Heart right ventricle (tissue), 16 donors: ENCODE measurements at regions not wholly inside any gene's neighbourhood (a gene's known extent, or its start where the extent isn't known, plus 50 kb on each side); places are given as distances from the start of the nearest gene placed in this dataset.

Source experiments
- ATAC-seq, 8 donors: fragments of 200-7000 bp; cut with Tn5 transposase; one replicate each; pipeline ENCODE4 v1.9.1; 2020; ENCODE audit warnings: mild to moderate bottlenecking in 8 of 8, moderate library complexity in 8 of 8, moderate number of reproducible peaks in 1 of 8
- DNase-seq, 2 donors: peaks; one replicate each; pipeline ENCODE4 v3.0.0-alpha.2; 2020
- H3K27ac ChIP-seq, 10 donors: fragments of 200-600 bp; sonication (generic) in 2 of 10; one replicate each; pipeline versions ENCODE4 v1.5.0 to v1.8.0; 2020 to 2022; ENCODE audit warnings: mild to moderate bottlenecking in 3 of 10
- H3K27me3 ChIP-seq, 7 donors: fragments of 200-600 bp; one replicate each; pipeline ENCODE4 v1.8.0; 2021 to 2022; ENCODE audit warnings: mild to moderate bottlenecking in 2 of 7
- H3K36me3 ChIP-seq, 9 donors: fragments of 200-600 bp; sonication (generic) in 1 of 9; one replicate each; pipeline versions ENCODE4 v1.5.0 to v1.8.0; 2020 to 2022; ENCODE audit warnings: mild to moderate bottlenecking in 2 of 9
- H3K4me1 ChIP-seq, 9 donors: fragments of 200-600 bp; sonication (generic) in 1 of 9; one replicate each; pipeline versions ENCODE4 v1.5.0 to v1.8.0; 2020 to 2022; ENCODE audit warnings: mild to moderate bottlenecking in 4 of 9
- H3K4me3 ChIP-seq, 10 donors: fragments of 200-600 bp; sonication (generic) in 2 of 10; one replicate each; pipeline versions ENCODE4 v1.5.0 to v1.8.0; 2020 to 2022; ENCODE audit warnings: mild to moderate bottlenecking in 7 of 10, moderate library complexity in 2 of 10
- H3K9me3 ChIP-seq, 11 donors: fragments of 200-600 bp in 10 of 11; sonication (generic) in 2 of 11; one replicate each; pipeline versions ENCODE4 v1.5.0 to v1.8.0; 2013 to 2022; ENCODE audit warnings: mild to moderate bottlenecking in 2 of 11, control low read depth in 1 of 11, moderate library complexity in 1 of 11
- WGBS, 2 donors: extraction: QIAGEN DNeasy Blood & Tissue Kit; methylation state at CpG; one replicate each; pipeline ENCODE4 v1.1.7; 2013; ENCODE audit warnings: inconsistent platforms in 1 of 2; 5-methylcytosine and 5-hydroxymethylcytosine counted together
- intact Hi-C, 10 donors: fragments of 100-400 bp; cut with DNase I; formaldehyde crosslinking; loops; one replicate each; pipeline versions ENCODE4 v1.11.1 to v1.14.2; 2022
- TF ChIP-seq, protein P1 (sequence below), 9 donors: fragments of 200-600 bp; sonication (generic) in 2 of 9; IDR thresholded peaks; one replicate each; pipeline versions ENCODE4 v1.5.0 to v1.8.0; 2021 to 2022; ENCODE audit warnings: antibody characterized with exemption in 9 of 9, mild to moderate bottlenecking in 5 of 9, moderate library complexity in 1 of 9
- donor health status: Arrhythmogenic right ventricular cardiomyopathy.
- donor health status: ischemic (EF 13 %, LVEDD 7.1; RV severe dilation, severe dysfunction).
- donor health status: healthy with polysubstance abuse.
- donor health status: DM: no; HTN: yes; CAD: no.
- donor health status: DM: no; HTN: no; CAD: no.
- donor health status: ischemic (EF 25% LVEDD 6.9; RV normal size, moderate dysfunction).
- donor health status: ischemic (EF 25% LVEDD 5.7; RV mildly dilated, moderate dysfunction).
- donor health status: healthy.
- donor health status: DM: yes; HTN: yes; CAD: no.
- donor health status: Ischemic cardiomyopathy.
- donor health status: ischemic (EF 35%, LVEDD 5.7; RV mildly dilated, moderate dysfunction).
- donor health status: nonischemic (EF 11% LVEDD 7.7; RV severe dilation, severe dysfunction).
- donor health status: DM: yes; HTN: yes; CAD: no.
- donor health status: PGD.
- donor health status: ischemic (EF 29% LVEDD 5.4; RV normal size, mild dysfunction).
- donor health status: nonischemic (EF 23%, LVEDD 6.1; RV moderate dilation, normal function).

GRCh38 chr15:96158938-96159337, 171.6 kb upstream of the NR2F2 start:
- no peak overlapping the region for H3K4me3 ChIP-seq
- DNase-seq (peak in 1 of 2 donors; percentile 51), ATAC-seq (peak; percentile 68 to 90 (median 78))
- WGBS, 2 donors, result 35 to 45% methylated on average over 5 of the region's 5 CpGs
- peaks cover 0 to 37% (median 11%) of the 10 kb centered on the region in 9 donors for H3K4me1 ChIP-seq
- H3K27me3 ChIP-seq, result no peaks in the 10 kb centered on the region
- H3K27ac ChIP-seq, result peak overlapping the region in 7 of 10 donors; percentile 17 to 63 (median 39)
- intact Hi-C loops, result loop anchor here in 1 of 10 donors (10.0 kb wide), 1 partner anchor 844 kb away; no protein-coding TSS in a partner anchor
- no peaks in the 10 kb centered on the region for H3K9me3 ChIP-seq
- H3K36me3 ChIP-seq, result no peaks in the 10 kb centered on the region
- TF ChIP-seq, protein P1, sequence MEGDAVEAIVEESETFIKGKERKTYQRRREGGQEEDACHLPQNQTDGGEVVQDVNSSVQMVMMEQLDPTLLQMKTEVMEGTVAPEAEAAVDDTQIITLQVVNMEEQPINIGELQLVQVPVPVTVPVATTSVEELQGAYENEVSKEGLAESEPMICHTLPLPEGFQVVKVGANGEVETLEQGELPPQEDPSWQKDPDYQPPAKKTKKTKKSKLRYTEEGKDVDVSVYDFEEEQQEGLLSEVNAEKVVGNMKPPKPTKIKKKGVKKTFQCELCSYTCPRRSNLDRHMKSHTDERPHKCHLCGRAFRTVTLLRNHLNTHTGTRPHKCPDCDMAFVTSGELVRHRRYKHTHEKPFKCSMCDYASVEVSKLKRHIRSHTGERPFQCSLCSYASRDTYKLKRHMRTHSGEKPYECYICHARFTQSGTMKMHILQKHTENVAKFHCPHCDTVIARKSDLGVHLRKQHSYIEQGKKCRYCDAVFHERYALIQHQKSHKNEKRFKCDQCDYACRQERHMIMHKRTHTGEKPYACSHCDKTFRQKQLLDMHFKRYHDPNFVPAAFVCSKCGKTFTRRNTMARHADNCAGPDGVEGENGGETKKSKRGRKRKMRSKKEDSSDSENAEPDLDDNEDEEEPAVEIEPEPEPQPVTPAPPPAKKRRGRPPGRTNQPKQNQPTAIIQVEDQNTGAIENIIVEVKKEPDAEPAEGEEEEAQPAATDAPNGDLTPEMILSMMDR (IDR thresholded peaks at IDR 0.05), result no peak

DNA sequence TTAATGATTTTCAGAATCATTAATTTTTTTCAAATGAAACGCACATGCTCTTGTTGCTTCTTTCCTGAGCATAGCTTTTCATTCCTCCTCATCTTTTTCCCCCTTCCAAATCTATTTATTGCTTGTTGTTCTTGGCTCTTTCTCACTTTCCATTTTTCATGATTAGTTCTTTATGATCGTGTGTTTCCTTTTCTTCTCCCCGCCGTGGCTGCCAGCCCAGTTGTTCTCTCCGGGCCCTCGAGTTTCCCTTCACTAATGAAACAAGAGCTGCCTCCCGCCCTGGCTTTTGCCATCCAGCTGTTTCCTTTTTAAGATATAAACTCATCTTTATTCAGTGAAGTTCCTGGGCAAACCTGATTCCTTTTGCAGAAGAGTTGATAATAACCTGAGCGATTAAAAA, 170.2 kb upstream of the NR2F2 start:
- peak; percentile 48 to 53 for DNase-seq
- Histone ChIP-seq H3K4me3 (peak overlapping the region in 1 of 10 donors; percentile 17), H3K27ac (peak overlapping the region in 5 of 10 donors; percentile 28 to 63 (median 39)), H3K36me3 (no peaks in the 10 kb centered on the region), H3K9me3 (no peaks in the 10 kb centered on the region), H3K27me3 (no peaks in the 10 kb centered on the region), H3K4me1 (peaks cover 0 to 37% (median 11%) of the 10 kb centered on the region in 9 donors)
- peak in 5 of 8 donors; percentile 14 to 53 (median 38) for ATAC-seq
- 22 to 46% methylated on average over 8 of the region's 8 CpGs for WGBS, 2 donors
- TF ChIP-seq, protein P1 (IDR thresholded peaks at IDR 0.05), result no peak
- intact Hi-C loops, result loop anchor here in 1 of 10 donors (5.0 kb wide), 1 partner anchor 157 kb away; no protein-coding TSS in a partner anchor

- DNase-seq, result no peak
- Histone ChIP-seq H3K36me3 (no peaks in the 10 kb centered on the region), H3K4me3 (no peak overlapping the region), H3K27ac (peak overlapping the region in 5 of 10 donors; percentile 28 to 63 (median 39)), H3K27me3 (no peaks in the 10 kb centered on the region), H3K4me1 (peaks cover 0 to 37% (median 11%) of the 10 kb centered on the region in 9 donors), H3K9me3 (no peaks in the 10 kb centered on the region)
- TF ChIP-seq, protein P1 (IDR thresholded peaks at IDR 0.05), result no peak
- intact Hi-C loops, result loop anchor here in 1 of 10 donors (5.0 kb wide), 1 partner anchor 157 kb away; no protein-coding TSS in a partner anchor
- 45 to 52% methylated on average over 1 of the region's 1 CpG for WGBS, 2 donors
- ATAC-seq, result no peak
These were observed 169.7 kb upstream of the NR2F2 start for GRCh38 chr15:96160800-96161199.

DNA sequence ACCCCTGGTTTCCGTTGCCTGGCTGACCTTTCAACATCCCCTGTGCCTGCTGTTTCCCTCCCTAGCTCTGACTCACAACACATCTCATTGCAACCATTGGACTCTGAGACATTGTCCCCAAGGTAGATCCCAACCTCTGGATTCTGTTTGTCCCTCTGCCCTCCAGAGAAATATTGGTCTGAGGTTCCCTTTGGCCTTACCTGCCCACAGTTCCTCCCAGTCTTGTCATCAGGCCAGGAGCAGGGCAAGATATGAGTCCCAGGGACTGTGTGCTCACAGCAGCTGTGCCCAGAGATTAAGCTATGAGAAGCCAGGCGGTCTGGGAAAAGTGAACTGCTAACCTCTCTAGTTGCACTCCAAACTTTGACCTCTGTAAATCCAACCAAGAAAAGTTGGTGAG, 168.2 kb upstream of the NR2F2 start:
- no peak for ATAC-seq

More for the DNA sequence above, 168.2 kb upstream of the NR2F2 start:
- Histone ChIP-seq H3K27me3 (no peaks in the 10 kb centered on the region), H3K27ac (no peak overlapping the region), H3K4me1 (peaks cover 0 to 41% (median 11%) of the 10 kb centered on the region in 9 donors), H3K9me3 (no peaks in the 10 kb centered on the region), H3K4me3 (no peak overlapping the region), H3K36me3 (no peaks in the 10 kb centered on the region)
- intact Hi-C loops, result loop anchor here in 1 of 10 donors (5.0 kb wide), 1 partner anchor 155 kb away; no protein-coding TSS in a partner anchor
- WGBS, 2 donors, result 69 to 79% methylated on average over 2 of the region's 2 CpGs
- DNase-seq, result no peak
- TF ChIP-seq, protein P1 (IDR thresholded peaks at IDR 0.05), result no peak
